HEK293 (cell line): ENCODE measurements at regions not wholly inside any gene's neighbourhood (a gene's known extent, or its start where the extent isn't known, plus 50 kb on each side); places are given as distances from the start of the nearest gene placed in this dataset.

ENCODE experiments used
- CTCF ChIP-seq: fragments of 450-650 bp; formaldehyde crosslinking; IDR thresholded peaks from 2 replicates; pipeline ENCODE4 v1.5.1; 2016; ENCODE audit warnings: missing biosample characterization, missing genetic modification characterization
- OSR2 ChIP-seq: fragments of 450-650 bp; formaldehyde crosslinking; IDR thresholded peaks from 2 replicates; pipeline ENCODE4 v1.5.1; 2016; ENCODE audit warnings: missing biosample characterization, missing genetic modification characterization
- REST ChIP-seq: fragments of 450-650 bp; formaldehyde crosslinking; IDR thresholded peaks from 2 replicates; pipeline ENCODE4 v1.5.1; 2016; ENCODE audit warnings: missing biosample characterization, missing genetic modification characterization
- ZBTB7A ChIP-seq: fragments of 450-650 bp; formaldehyde crosslinking; IDR thresholded peaks from 2 replicates; pipeline ENCODE4 v1.5.1; 2016; ENCODE audit warnings: low read depth, missing biosample characterization, missing genetic modification characterization
- ZBTB8A ChIP-seq: fragments of 450-650 bp; formaldehyde crosslinking; IDR thresholded peaks from 2 replicates; pipeline ENCODE4 v1.5.1; 2016; ENCODE audit warnings: missing biosample characterization, missing genetic modification characterization
- ZNF155 ChIP-seq: fragments of 450-650 bp; formaldehyde crosslinking; IDR thresholded peaks from 2 replicates; pipeline ENCODE4 v1.5.1; 2016; ENCODE audit warnings: missing biosample characterization, missing genetic modification characterization
- ZNF239 ChIP-seq: fragments of 450-650 bp; formaldehyde crosslinking; IDR thresholded peaks from 2 replicates; pipeline ENCODE4 v1.5.1; 2016; ENCODE audit warnings: missing biosample characterization, missing genetic modification characterization
- ZNF324 ChIP-seq: fragments of 450-650 bp; formaldehyde crosslinking; IDR thresholded peaks from 2 replicates; pipeline ENCODE4 v1.5.1; 2016; ENCODE audit warnings: missing biosample characterization, missing genetic modification characterization
- ZNF561 ChIP-seq: fragments of 450-650 bp; IDR thresholded peaks from 2 replicates; pipeline ENCODE4 v1.5.1; 2018; ENCODE audit warnings: missing biosample characterization, missing genetic modification characterization, borderline replicate concordance
- ZNF777 ChIP-seq: fragments of 450-650 bp; formaldehyde crosslinking; IDR thresholded peaks from 2 replicates; pipeline ENCODE4 v1.5.1; 2017; ENCODE audit warnings: missing biosample characterization, missing genetic modification characterization, borderline replicate concordance
- ZSCAN23 ChIP-seq: fragments of 450-650 bp; formaldehyde crosslinking; IDR thresholded peaks from 2 replicates; pipeline ENCODE4 v1.5.1; 2016; ENCODE audit warnings: missing biosample characterization, missing genetic modification characterization

- TF ChIP-seq CTCF (tag by site-specific recombination), result no peak
- TF ChIP-seq ZBTB8A (tag by site-specific recombination), result no peak
- no peak for TF ChIP-seq ZBTB7A (tag by site-specific recombination)
- TF ChIP-seq REST (tag by site-specific recombination), result no peak
- no peak for TF ChIP-seq OSR2 (tag by site-specific recombination)
- no peak for TF ChIP-seq ZNF561 (tag by site-specific recombination)
- no peak for TF ChIP-seq ZSCAN23
- TF ChIP-seq ZNF155 (tag by site-specific recombination), result no peak
- TF ChIP-seq ZNF324 (tag by site-specific recombination), result no peak
- TF ChIP-seq ZNF777 (tag by site-specific recombination), result no peak
- TF ChIP-seq ZNF239 (tag by site-specific recombination), result no peak
Measured at GRCh38 chr5:30650311-30650710, 543.2 kb upstream of the CDH6 start.
